ENCODE measurements at regions not wholly inside any gene's neighbourhood (a gene's known extent, or its start where the extent isn't known, plus 50 kb on each side); places are given as distances from the start of the nearest gene placed in this dataset.

DNA sequence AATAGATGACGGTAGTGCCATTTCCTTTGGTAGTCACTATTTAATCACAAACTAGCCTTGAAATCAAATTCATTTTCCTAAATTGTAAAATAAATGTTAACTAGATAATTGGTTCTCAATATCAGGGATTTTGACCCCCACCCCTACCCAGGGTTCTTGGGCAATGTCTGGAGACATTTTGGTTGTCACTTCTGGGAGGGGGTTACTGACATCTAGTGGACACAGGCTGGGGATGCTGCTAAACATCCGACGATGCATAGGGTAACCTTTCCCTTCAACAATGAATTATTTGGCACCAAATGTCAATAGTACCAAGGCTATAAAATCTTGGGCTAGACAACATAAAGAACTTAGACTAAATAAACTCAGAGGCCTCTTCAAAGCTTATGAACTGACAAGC lies 285.8 kb upstream of the TRPC5 start:
- TF ChIP-seq EZH2 (IDR thresholded peaks at IDR 0.05; ENCODE audit: low read depth, unreplicated experiment) (no peak), CREB1 (CRISPR knock-in tag; IDR thresholded peaks at IDR 0.05; ENCODE audit: low read depth) (no peak), POLR2AphosphoS5 (IDR thresholded peaks at IDR 0.05; ENCODE audit: low read depth) (no peak), EZH2phosphoT487 (IDR thresholded peaks at IDR 0.05; ENCODE audit: unreplicated experiment) (no peak), REST (IDR thresholded peaks at IDR 0.05; ENCODE audit: unreplicated experiment) (no peak), ZNF462 (CRISPR knock-in tag; IDR thresholded peaks at IDR 0.05) (no peak), ZNF331 (CRISPR knock-in tag; IDR thresholded peaks at IDR 0.05; ENCODE audit: low read depth) (no peak), JUNB (IDR thresholded peaks at IDR 0.05; ENCODE audit: unreplicated experiment) (no peak), ZNF114 (CRISPR knock-in tag; IDR thresholded peaks at IDR 0.05) (no peak), NANOG (IDR thresholded peaks at IDR 0.05; ENCODE audit: borderline replicate concordance) (no peak), ETS1 (IDR thresholded peaks at IDR 0.05) (no peak), STAT1 (IDR thresholded peaks at IDR 0.05; ENCODE audit: unreplicated experiment) (no peak)
- TF ChIP-seq, protein P1, sequence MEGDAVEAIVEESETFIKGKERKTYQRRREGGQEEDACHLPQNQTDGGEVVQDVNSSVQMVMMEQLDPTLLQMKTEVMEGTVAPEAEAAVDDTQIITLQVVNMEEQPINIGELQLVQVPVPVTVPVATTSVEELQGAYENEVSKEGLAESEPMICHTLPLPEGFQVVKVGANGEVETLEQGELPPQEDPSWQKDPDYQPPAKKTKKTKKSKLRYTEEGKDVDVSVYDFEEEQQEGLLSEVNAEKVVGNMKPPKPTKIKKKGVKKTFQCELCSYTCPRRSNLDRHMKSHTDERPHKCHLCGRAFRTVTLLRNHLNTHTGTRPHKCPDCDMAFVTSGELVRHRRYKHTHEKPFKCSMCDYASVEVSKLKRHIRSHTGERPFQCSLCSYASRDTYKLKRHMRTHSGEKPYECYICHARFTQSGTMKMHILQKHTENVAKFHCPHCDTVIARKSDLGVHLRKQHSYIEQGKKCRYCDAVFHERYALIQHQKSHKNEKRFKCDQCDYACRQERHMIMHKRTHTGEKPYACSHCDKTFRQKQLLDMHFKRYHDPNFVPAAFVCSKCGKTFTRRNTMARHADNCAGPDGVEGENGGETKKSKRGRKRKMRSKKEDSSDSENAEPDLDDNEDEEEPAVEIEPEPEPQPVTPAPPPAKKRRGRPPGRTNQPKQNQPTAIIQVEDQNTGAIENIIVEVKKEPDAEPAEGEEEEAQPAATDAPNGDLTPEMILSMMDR (conservative IDR thresholded peaks at IDR 0.05; ENCODE audit: low read depth in 2 of 2): peak; percentile 61 to 73
